GM19397 (cell line): ENCODE measurements at regions not wholly inside any gene's neighbourhood (a gene's known extent, or its start where the extent isn't known, plus 50 kb on each side); places are given as distances from the start of the nearest gene placed in this dataset.

ENCODE experiments used
- ATAC-seq: cut with Tn5 transposase; IDR thresholded peaks from one replicate; pipeline ENCODE4 v1.9.1; 2021; ENCODE audit warnings: mild to moderate bottlenecking, moderate library complexity; ENCODE audit not compliant: unreplicated experiment

GRCh38 chr6:123747515-123747914, 56.1 kb upstream of the NKAIN2 start:
- no peak for ATAC-seq

GRCh38 chr6:123745895-123746294, 57.8 kb upstream of the NKAIN2 start:
- ATAC-seq: no peak

- ATAC-seq: no peak
These were observed 58.8 kb upstream of the NKAIN2 start for GRCh38 chr6:123744840-123745239.

GRCh38 chr6:123742626-123743025, 61.0 kb upstream of the NKAIN2 start:
- ATAC-seq: no peak

GRCh38 chr6:123733180-123733579, 70.5 kb upstream of the NKAIN2 start:
- no peak for ATAC-seq

- no peak for ATAC-seq
These were observed 79.8 kb upstream of the TRDN start for GRCh38 chr6:123716506-123716905.

- ATAC-seq: peak; percentile 57
These were observed 78.5 kb upstream of the TRDN start for GRCh38 chr6:123715006-123715863.

GRCh38 chr6:123712831-123713230, 76.1 kb upstream of the TRDN start:
- ATAC-seq: no peak

- no peak for ATAC-seq
These were observed 66.2 kb upstream of the TRDN start for GRCh38 chr6:123702943-123703342.

GRCh38 chr6:123687864-123688263, 51.1 kb upstream of the TRDN start:
- ATAC-seq: no peak
